ENCODE measurements at regions not wholly inside any gene's neighbourhood (a gene's known extent, or its start where the extent isn't known, plus 50 kb on each side); places are given as distances from the start of the nearest gene placed in this dataset.

DNA sequence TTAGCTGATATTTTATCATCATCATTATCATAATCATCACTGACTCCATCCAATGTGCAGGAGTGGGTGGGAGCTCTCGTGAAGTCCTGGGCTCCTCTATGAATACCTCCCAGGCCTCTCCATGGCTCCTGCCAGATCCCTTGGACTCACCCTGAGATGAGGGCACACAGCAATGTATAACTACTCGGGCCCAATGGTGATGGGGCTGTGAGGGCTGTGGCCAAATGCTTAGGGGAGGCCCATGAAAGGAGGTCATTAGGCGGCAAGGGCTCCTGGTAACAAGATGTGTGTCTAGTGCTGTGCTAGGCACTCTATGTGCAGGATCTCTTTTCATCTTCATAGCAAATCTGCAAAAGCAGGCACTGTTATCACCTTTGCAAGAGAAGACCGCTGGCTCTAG is 270.9 kb downstream of the GLRX3 start:
- DNase-seq: no peak

DNA sequence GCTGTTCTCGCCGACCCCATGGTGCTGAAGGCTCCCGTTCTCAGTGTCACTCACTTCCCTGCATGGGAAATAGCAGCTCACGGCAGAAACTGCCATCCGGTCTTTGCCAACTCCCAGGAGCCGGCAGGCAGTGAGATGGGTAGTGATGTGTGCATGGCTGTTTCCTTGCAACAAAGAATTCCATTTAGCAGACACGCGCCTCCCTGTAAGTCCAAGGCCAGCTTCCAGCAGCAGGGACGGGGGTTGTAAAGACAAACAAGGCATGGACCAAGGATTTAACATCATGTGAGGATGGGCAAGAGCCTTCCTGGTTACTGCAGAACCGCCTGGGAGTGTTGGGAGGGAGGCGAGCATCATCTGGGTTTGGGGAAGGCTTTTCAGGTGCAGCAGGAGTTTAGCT is 273.1 kb downstream of the GLRX3 start:
- no peak for DNase-seq

DNA sequence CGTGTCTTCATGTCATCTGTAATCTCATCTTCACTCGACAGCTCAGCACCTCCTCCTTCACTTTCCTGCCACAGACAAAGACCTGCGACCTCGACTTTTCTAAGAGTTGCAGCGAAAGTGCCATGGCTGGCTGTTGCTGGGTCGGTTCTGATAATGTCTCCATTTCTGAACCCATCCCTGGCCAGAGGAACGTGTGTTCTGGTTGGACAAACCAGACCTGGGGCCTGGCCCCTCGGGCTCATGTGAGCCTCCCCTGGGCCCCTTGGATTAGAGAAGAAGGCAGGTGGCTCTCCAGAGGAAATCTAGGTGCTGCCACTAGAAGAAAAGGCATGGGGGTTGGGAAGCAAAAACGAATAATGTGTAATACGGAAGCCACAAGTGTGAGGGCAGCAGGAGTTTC is 273.7 kb downstream of the GLRX3 start:
- no peak for DNase-seq

DNA sequence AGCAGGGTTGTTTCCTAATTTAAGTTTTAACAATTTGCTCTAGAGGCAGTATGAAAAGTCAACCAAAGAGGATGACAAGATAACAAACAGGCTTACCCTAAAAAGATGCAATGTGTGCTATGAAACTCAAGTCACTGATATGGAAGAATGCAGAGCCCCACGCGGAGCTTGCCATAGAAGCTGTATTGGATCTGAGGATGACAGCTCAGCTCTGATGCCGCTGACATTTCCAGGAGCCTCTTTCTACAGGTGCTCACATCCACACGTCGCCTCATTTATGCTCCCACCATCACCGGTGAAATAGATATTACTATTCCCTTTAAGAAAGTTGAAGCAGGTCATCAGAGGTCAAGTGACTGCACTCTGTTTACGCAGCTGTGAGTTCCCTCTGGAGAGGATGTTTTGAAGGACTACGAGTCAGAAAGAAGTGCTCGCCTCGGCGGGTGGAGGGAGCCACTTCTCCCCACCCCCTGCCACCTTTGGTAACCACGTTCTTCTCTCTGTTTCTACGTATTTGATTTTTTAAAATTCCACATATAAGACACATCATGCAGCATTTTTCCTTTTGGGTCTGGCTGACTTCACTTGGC is 275.4 kb downstream of the GLRX3 start:
- no peak for DNase-seq

DNA sequence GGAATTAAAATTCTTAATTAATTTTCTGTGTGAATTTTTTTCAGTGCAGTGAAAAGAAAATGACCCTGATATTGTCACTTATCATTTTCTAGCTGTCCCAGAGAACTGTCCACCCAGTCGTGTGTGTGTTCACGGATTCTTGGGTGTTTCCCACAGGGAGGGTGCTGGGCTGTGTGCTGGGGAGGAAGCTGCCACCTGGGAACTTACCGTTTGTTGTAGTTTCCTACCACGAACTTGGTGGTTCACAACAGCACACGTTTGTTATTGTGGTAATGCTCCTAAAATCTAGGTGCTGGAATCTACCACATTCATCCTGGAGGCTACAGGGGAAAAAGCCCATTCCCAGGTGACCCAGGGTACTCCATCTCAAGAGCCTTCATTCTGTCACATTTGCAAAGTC is 276.1 kb downstream of the GLRX3 start:
- DNase-seq: no peak

DNA sequence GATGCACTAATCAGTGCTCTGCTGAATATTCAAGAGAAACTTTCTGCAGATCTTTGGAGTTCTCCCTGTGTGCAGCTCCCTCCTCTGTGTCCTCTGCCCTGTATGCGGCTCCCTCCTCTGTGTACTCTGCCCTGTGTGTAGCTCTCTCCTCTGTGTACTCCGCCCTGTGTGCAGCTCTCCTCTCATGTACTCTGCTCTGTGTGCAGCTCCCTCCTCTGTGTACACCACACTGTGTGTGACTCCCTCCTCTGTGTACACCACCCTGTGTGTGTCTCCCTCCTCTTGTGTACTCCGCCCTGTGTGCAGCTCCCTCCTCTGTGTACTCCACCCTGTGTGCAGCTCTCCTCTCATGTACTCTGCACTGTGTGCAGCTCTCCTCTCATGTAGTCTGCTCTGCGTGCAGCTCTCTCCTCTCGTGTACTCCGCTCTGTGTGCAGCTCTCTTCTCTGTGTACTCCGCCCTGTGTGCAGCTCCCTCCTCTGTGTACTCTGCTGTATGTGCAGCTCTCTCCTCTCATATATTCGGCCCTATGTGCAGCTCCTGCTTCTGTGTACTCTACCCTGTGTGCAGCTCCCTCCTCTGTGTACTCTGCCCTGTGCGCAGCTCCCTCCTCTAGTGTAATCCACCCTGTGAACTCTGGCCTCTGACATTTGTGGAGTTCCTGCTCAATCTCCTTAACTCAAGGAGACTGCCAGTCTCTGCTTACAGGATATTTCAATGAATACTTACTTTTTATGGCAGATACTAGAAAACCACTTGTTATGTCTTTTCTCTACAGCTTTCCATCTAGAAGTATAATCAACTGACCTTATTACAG is 280.4 kb downstream of the GLRX3 start:
- no peak for DNase-seq

DNA sequence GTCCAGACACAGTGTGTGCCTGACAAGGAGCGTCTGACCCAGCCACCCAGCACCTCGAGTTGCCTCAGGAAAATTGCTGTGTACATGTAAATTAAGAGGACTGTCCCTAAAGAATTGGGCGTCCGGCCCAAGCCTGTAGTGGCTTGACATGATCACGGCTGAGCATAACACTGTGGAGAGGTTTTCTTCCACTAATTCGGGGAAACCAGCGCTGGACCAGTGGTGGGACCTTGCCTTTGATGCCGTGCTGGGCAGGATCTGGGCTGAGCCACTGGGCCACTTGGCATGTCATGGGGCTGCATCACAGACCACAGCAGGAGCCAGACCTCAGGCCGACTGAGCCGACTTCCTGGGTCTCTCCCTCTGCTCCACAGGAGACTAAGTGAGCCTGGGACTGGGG is 282.5 kb downstream of the GLRX3 start:
- no peak for DNase-seq

DNA sequence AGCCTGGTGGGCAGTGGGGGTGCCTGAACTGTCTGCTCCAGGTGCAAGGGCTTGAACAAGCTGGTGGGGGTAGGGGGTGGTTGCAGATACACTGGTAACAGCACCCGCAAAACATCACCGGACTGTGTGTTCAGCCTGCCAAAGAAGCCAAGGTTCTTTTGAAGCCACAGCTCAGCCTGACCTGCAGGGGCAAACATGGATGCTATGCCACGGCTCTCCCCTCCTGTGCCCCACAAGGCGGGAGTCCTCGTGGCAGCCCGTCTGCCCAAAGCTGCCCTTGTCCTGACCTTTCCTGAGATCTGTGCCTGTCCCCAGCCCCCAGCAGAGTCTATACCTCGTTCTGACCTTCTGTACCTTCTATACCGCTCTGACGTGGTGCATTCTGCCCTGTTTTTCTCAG is 285.7 kb downstream of the GLRX3 start:
- DNase-seq: no peak

DNA sequence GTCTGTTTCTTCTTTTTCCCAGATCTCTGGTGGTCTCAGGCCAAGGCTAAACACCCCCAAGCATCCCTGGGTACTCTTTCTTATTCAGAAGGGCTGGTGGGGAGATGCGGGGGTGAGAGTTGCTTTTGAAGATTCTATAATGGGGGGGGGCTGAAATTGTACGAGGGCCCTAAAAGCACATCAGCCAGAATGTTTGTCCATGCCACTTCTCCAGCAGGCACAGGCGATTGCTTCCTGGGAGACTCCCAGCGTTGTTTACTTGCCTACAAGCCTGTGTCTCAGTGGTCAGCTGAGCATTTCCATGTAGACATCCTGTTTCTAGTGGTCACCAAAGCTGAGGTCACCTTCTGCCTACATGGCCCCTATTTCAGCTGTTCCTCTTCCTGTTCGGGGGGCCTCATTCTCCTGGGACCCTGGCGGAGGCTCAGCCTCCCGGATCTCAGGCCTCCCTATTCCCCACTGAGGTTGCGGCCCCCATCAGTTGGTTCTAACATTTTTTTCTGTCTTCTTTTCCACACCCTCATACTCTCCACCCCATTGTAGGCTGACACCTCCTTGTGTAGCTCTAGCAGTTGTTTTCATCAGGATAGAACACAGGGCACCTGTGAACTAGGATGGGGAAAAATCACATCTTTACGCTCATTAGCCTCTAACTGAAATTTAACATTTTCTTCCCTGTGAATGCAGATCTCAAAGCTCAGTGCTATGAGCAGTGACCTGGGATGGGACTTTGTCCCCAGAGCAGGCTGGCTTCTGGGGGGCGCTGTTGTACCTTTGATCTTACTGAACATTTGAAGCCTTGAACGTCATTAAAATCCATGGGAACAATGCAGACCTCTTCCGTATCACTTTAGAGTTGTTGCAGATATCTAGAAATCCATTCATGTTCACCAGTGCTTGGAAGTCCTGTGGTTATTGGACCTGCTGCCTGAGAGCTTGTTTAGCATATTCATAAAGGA is 286.5 kb downstream of the GLRX3 start:
- no peak for DNase-seq

DNA sequence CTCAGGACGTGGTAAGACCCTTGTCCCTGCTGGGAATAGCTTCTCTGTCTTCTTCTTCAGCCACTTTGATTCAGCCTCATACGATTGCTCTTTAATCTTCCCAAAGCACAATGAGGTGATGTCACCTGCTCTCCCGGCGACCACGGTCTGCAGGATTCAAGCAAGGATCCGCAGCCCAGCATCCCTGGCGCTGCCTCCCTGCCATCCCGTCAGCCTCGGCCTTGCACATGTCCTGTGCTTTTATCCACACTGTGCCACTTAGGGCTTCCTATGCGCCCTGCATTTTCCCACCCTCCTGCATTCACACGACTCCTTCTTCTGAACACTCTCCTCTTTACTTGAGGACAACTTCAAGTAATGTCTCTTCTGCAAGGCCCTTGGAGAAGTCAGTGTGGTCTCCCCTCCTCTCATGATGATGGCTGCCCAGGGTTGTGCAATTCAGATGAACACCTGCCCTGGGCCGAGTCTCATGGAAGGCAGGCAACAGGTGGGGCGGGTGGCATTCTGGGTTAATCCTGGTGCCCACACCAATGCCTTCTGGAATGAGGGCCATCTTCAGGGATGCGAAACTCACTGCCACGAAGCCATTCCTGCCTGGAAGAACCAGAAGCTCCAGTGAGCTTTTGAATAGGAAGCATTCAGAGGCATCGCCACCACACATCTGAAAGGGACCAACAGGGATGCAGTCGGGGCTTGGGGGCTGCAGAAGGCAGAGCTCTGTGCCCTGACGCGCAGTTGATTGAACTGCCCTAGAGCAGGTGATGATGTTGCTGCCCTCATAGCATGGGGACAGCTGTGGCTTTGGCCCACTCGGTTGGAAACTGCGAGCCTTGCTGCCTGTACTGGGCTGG is 287.5 kb downstream of the GLRX3 start:
- no peak for DNase-seq

DNA sequence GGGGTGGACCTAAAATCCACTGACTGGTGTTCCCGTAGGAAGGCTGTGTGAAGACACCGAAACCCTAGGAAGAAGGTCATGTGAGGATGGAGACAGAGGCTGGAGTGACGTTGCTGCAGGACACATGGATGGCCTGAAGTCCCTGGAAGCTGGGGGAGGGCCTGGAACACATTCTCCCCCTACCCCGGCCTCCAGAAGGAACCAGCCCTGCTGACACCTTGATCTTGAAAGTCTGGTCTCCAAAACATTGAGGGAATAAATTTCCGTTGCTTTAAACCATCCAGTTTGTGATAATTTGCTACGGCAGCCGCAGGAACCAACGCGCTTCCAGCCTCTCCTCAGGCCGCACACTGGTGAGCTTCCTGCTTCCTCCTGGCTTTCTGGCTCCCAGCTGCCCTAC is 288.2 kb downstream of the GLRX3 start:
- no peak for DNase-seq

DNA sequence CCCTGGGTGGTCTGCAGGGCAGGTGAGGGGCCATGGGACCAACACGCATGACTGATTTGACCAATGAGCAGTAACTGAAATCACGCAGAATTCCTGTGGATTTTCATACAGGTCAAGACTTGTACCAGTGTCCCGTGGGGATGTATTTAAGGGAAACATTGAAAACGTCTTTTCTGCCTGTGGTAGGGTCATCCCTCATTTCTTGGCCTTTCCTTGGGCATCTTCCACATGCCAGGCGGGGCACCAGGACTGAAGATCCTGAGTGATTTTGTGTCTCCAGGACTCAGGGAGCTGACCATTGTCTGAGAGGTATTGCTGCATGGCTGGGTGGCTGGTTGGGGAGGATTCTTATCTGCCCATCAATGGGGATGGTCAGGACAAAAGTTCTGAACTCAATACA is 289.0 kb downstream of the GLRX3 start:
- DNase-seq: no peak

DNA sequence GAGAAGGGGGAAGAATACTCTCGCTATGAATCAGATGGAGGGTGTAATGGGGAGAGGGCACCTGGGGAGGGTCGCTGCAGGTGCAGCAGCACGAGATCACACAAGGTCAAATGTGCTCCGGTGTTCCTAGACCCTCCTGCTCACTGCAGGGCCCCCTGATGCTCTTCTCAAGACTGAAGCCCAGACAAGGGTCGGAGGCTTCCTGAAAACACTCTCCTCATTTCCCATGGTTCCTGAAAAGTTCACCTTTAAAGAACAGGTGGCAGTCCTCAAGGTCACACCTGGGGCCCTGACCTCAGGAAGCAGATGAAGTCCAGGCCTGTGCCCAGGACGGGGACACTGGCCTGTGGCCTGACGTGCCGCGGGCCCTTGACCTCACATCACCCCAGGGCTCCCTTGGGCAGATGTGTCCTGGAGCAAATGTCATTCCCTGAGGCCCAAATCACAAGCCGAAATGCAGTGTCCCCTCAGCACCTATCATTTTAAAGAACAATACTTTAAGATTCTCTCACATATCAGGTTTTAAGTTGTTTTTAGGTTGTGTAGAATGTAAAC is 289.8 kb downstream of the GLRX3 start:
- DNase-seq: no peak

DNA sequence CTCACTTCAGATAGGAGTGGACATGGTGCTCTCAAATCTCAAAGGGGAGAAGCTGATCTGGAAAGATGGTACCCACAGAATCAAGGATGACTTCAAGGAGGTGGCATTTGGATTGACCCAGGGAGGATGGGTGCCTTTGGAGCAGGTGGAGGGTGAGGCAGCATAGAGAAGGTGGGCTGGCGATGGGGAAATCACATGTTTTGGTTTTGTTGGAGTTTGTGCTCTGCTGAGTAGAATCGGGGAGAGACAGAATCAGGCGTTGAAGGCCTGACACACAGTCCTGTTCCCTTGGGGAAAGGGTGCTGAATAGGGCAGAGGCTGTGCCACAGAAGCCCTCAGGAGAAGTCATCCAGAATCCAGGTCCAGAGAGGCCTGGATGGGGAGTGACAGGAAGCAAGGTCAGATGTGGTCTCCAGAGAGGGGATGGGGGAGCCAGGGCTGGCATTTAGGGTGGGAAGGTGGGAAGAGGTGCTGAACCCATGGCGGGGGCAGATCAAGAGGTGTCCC is 291.1 kb downstream of the GLRX3 start:
- DNase-seq: no peak

DNA sequence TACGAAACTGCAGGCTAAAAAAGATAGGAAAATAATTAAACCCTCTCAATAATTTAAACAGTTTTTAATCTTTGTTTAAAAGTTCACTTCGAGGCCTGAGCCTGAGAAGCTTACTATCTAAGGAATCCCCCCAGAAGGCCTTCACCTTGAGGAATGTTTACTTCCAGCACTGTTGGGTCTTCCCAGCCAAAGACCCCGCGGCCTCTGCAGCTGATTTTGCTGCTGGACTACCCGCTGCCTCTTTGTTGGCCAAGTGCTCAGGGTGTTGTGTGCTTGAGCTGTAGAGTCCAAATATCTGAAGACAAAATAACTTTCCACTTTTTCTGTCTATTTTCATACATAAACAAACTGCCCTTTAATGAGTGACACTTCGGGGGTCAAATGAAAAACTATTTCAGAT is 292.7 kb downstream of the GLRX3 start:
- no peak for DNase-seq

DNA sequence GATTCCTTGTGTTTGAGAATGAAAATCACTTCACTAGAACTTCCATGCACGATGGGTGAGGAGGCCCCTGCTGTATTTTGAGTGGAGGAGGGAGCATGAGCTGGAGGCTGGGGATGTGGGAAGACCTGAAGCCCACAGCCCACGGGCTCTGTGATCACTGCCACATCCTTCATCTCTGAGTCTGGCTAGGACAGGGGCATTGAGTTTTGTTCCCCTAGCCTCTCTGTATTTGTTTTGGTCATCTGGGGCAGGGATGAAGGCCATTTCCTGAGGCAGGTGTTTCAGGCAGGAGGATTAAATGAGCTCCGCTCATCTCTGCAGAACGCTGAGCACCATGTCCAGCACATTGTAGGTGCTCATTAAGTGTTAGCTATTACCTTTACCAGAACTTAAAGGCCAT is 293.6 kb downstream of the GLRX3 start:
- DNase-seq: no peak

DNA sequence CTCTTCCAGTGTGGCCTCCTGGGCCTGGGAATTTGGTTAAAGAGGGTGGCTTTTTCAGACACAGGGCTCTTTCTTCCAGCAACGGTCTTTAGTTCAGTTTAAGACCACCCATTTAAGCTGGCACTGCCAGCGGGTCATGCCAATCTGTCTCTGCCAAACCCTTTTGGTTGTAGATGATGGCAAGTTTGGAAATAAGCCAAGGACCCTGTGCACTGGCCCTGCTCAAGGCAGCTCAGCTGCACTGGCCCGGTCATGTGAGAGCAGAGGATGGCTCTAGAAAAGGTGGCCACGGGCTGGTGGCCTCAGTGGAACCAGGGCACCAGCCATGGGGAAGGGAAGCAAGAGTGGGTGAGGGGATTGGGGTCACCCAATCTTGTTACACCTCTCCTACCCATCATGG is 294.1 kb downstream of the GLRX3 start:
- no peak for DNase-seq

DNA sequence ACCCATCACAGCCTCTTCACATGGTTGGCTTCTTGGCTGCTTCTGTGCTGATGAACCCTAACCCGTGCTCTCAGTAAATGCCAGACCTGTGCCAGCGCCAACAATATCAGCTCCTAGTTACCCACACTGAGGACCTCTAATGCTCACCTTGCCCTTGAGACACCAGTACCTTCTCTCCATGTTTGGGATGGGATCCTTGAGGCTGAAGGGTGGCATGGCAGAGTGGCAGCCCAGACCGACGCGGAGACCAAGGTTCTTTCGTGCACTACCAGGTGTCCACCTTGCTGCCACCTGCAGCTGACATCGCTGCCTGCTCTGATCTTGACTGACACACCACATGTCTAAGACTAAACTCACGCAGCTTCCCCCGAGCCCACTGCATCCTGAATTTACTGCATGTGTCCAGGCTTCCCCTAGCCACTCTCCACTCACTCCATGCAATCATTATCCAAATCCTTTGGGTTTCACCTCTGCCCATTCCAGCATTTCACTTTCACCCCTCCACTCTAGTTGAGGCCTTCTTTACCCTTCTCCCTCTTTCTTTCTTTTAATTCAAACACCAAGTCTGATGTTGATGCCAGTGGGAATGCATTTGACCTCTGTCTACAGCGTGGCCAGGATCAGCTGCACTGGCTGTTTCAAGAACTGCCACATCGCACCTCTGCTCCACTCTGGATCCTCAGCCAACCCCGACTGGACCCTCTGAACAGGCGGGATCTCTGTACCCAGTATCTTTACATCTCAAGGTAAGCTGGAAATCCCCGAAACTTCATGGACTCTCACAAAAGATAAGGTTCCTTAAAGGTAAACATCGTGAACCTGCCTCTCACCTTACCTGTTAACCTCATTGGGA is 294.9 kb downstream of the GLRX3 start:
- no peak for DNase-seq

DNA sequence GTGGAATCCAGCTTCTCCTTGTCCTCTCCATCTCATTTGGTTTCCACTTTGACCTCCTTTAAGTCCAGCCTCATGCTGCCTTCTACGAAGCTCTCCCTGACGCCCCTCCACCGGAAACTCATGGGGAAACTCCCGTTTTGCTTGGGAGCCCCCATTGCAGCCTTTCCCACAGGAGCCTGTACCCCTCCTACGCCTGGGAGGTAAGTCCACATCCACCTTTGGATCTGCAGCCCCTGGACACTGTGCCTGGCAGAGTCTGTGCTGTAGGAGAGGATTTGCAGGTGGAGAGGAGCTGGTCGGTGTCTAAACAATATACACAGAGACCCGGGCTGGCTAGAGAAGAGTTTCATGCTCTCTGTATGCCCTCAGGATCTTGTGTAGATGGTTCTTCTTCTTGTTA is 296.1 kb downstream of the GLRX3 start:
- no peak for DNase-seq

DNA sequence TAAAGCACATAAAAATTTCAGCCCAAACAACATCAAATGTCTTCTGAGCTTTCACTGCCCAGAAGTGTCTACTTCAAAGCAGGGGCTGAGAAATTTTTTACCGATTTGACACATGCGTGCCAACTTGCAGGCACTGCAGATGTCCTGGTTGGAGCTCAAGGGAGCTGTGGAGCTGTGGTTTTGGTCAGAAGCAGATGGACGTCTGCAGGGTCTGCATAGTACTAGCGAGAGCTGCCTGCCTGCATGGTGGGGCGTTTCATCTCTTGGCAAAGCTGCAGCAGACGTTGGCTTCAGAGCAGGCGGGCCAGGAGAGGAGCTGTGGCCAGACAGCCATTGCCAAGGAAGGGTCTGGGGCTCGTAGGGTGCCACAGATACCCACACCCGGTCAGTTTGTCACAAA is 296.7 kb downstream of the GLRX3 start:
- DNase-seq: no peak

Measured in CD4-positive, alpha-beta T cell treated with Interferon alpha-2 for 1 hour (primary cell).